Fibroblast of lung (primary cell): ENCODE measurements at regions not wholly inside any gene's neighbourhood (a gene's known extent, or its start where the extent isn't known, plus 50 kb on each side); places are given as distances from the start of the nearest gene placed in this dataset.

Experiments
- EZH2 ChIP-seq: IDR thresholded peaks from 2 replicates; pipeline ENCODE4 v1.5.1; 2012; ENCODE audit warnings: low read length, control low read depth, mild to moderate bottlenecking; ENCODE audit errors: missing control alignments
- TF ChIP-seq, protein P1 (sequence below), 2 donors: IDR thresholded peaks in 1 of 2; conservative IDR thresholded peaks in 1 of 2; 1 replicate in 1 of 2; 2 replicates in 1 of 2; pipeline ENCODE4 v1.5.1; 2011 to 2012; ENCODE audit warnings: low read length in 2 of 2, control low read depth in 1 of 2, inconsistent platforms in 1 of 2, low read depth in 1 of 2, mild to moderate bottlenecking in 1 of 2

DNA sequence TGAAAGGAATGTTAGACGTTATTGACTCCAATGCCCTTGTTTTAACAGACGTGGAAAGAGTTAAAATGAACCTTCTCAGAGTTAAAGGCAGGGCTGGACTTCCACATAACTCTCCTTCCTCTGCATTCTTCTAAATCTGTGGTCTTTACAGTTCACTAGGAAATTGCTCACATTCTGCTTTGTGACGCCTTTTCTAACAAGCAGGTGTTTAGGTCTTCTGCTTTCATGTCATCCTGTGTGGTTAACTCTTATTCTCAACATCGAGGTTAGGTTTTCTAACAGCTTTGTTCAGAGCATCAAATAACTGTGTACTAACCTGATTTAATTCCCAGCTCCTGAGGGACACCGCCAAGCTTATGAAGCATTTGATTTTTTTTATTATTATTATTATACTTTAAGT is 81.3 kb upstream of the NT5E start:
- TF ChIP-seq, protein P1, sequence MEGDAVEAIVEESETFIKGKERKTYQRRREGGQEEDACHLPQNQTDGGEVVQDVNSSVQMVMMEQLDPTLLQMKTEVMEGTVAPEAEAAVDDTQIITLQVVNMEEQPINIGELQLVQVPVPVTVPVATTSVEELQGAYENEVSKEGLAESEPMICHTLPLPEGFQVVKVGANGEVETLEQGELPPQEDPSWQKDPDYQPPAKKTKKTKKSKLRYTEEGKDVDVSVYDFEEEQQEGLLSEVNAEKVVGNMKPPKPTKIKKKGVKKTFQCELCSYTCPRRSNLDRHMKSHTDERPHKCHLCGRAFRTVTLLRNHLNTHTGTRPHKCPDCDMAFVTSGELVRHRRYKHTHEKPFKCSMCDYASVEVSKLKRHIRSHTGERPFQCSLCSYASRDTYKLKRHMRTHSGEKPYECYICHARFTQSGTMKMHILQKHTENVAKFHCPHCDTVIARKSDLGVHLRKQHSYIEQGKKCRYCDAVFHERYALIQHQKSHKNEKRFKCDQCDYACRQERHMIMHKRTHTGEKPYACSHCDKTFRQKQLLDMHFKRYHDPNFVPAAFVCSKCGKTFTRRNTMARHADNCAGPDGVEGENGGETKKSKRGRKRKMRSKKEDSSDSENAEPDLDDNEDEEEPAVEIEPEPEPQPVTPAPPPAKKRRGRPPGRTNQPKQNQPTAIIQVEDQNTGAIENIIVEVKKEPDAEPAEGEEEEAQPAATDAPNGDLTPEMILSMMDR (conservative IDR thresholded peaks at IDR 0.05 in 1 of 2, IDR thresholded peaks at IDR 0.05 in 1 of 2; ENCODE audit: low read depth in 1 of 2, low read length in 2 of 2), result no peak
- no peak for TF ChIP-seq EZH2
